Panc1 (cell line): ENCODE measurements at regions not wholly inside any gene's neighbourhood (a gene's known extent, or its start where the extent isn't known, plus 50 kb on each side); places are given as distances from the start of the nearest gene placed in this dataset.

Source experiments
- POLR2AphosphoS5 ChIP-seq: IDR thresholded peaks from 2 replicates; pipeline ENCODE4 v1.6.1; 2012; ENCODE audit warnings: mild to moderate bottlenecking, low read depth, low read length, moderate library complexity
- SIN3A ChIP-seq: IDR thresholded peaks from 2 replicates; pipeline ENCODE4 v1.6.1; 2012; ENCODE audit warnings: low read depth, mild to moderate bottlenecking, low read length, moderate library complexity, borderline replicate concordance; ENCODE audit not compliant: insufficient read depth
- TF ChIP-seq, protein P1 (sequence below): fragments of 450-650 bp; IDR thresholded peaks from 2 replicates; pipeline ENCODE4 v1.5.1; 2017; ENCODE audit warnings: mild to moderate bottlenecking

DNA sequence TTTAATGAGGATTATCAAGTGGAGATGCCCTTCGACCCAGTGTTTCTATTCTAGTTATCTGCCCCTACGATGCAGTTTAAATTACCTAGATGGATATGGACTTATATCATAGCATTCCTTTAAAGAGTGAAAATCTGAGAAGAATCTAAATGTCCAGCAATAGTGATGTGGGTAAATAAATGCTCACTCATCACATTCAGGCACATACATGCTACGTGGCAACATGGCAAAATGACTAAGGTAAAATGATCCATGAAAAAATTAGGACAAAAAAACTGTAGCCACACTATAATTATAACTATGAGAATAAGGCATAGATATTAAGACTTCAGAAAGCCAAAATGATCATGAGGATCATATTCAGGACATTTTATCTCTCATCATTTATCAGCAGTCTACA is 82.4 kb upstream of the PDE1C start:
- no peak for TF ChIP-seq SIN3A
- TF ChIP-seq, protein P1, sequence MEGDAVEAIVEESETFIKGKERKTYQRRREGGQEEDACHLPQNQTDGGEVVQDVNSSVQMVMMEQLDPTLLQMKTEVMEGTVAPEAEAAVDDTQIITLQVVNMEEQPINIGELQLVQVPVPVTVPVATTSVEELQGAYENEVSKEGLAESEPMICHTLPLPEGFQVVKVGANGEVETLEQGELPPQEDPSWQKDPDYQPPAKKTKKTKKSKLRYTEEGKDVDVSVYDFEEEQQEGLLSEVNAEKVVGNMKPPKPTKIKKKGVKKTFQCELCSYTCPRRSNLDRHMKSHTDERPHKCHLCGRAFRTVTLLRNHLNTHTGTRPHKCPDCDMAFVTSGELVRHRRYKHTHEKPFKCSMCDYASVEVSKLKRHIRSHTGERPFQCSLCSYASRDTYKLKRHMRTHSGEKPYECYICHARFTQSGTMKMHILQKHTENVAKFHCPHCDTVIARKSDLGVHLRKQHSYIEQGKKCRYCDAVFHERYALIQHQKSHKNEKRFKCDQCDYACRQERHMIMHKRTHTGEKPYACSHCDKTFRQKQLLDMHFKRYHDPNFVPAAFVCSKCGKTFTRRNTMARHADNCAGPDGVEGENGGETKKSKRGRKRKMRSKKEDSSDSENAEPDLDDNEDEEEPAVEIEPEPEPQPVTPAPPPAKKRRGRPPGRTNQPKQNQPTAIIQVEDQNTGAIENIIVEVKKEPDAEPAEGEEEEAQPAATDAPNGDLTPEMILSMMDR: no peak
- TF ChIP-seq POLR2AphosphoS5: no peak
